ENCODE measurements at regions not wholly inside any gene's neighbourhood (a gene's known extent, or its start where the extent isn't known, plus 50 kb on each side); places are given as distances from the start of the nearest gene placed in this dataset.

- no peak for TF ChIP-seq CTCF (conservative IDR thresholded peaks at IDR 0.05; ENCODE audit: low read depth, low read length)
- H3K4me3 ChIP-seq (ENCODE audit: low read depth, low read length), result no peak overlapping the region
- no peak for DNase-seq (ENCODE audit: low read depth)
These were observed 650.7 kb upstream of the HS6ST1 start for GRCh38 chr2:128969374-128969773.

- H3K4me3 ChIP-seq (ENCODE audit: low read depth, low read length), result no peak overlapping the region
- no peak for TF ChIP-seq CTCF (conservative IDR thresholded peaks at IDR 0.05; ENCODE audit: low read depth, low read length)
- no peak for DNase-seq (ENCODE audit: low read depth)
These were observed 651.9 kb upstream of the HS6ST1 start for GRCh38 chr2:128970332-128971116.

GRCh38 chr2:128973566-128973965 lies 654.9 kb upstream of the HS6ST1 start:
- no peak for TF ChIP-seq CTCF (conservative IDR thresholded peaks at IDR 0.05; ENCODE audit: low read depth, low read length)
- no peak for DNase-seq (ENCODE audit: low read depth)
- no peak overlapping the region for H3K4me3 ChIP-seq (ENCODE audit: low read depth, low read length)

- no peak overlapping the region for H3K4me3 ChIP-seq (ENCODE audit: low read depth, low read length)
- TF ChIP-seq CTCF (conservative IDR thresholded peaks at IDR 0.05; ENCODE audit: low read depth, low read length), result no peak
- no peak for DNase-seq (ENCODE audit: low read depth)
These were observed 659.5 kb upstream of the HS6ST1 start for GRCh38 chr2:128978212-128978611.

- no peak for TF ChIP-seq CTCF (conservative IDR thresholded peaks at IDR 0.05; ENCODE audit: low read depth, low read length)
- no peak for DNase-seq (ENCODE audit: low read depth)
- no peak overlapping the region for H3K4me3 ChIP-seq (ENCODE audit: low read depth, low read length)
These were observed 660.5 kb upstream of the HS6ST1 start for GRCh38 chr2:128979182-128979581.

GRCh38 chr2:128980475-128980874 lies 661.8 kb upstream of the HS6ST1 start:
- TF ChIP-seq CTCF (conservative IDR thresholded peaks at IDR 0.05; ENCODE audit: low read depth, low read length), result no peak
- H3K4me3 ChIP-seq (ENCODE audit: low read depth, low read length), result no peak overlapping the region
- no peak for DNase-seq (ENCODE audit: low read depth)

- TF ChIP-seq CTCF (conservative IDR thresholded peaks at IDR 0.05; ENCODE audit: low read depth, low read length), result no peak
- H3K4me3 ChIP-seq (ENCODE audit: low read depth, low read length), result no peak overlapping the region
- no peak for DNase-seq (ENCODE audit: low read depth)
These were observed 662.7 kb upstream of the HS6ST1 start for GRCh38 chr2:128981353-128981752.

Measured in choroid plexus epithelial cell (primary cell).